HG03066 (cell line): ENCODE measurements at regions not wholly inside any gene's neighbourhood (a gene's known extent, or its start where the extent isn't known, plus 50 kb on each side); places are given as distances from the start of the nearest gene placed in this dataset.
"Not testable (repeated sequence)": the region's sequence is repeated elsewhere in the genome, so short reads cannot be mapped to it uniquely, and the experiment has no call there.

Experiments
- ATAC-seq: cut with Tn5 transposase; IDR thresholded peaks from one replicate; pipeline ENCODE4 v1.9.1; 2021; ENCODE audit warnings: low read depth; ENCODE audit not compliant: unreplicated experiment

DNA sequence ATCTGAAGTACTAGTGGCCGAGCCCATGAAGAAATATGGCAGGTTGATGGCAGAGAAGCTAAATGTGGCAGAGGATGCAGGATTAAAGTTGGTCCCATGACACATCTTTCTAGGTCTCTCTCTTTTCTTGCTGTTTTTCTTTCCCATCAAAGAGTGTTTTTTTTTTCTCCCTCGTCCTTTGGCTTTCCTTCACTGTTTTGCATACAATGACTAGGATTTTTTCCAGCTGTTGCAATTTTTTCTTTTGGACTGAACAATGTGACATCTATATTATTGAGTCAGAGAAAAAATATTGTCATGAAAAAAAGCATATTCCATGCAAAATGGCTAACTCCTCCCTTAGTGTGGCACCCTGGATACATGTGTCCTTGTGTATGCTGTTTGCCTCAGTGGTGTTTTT, 939.5 kb upstream of the FANCL start:
- no peak for ATAC-seq

DNA sequence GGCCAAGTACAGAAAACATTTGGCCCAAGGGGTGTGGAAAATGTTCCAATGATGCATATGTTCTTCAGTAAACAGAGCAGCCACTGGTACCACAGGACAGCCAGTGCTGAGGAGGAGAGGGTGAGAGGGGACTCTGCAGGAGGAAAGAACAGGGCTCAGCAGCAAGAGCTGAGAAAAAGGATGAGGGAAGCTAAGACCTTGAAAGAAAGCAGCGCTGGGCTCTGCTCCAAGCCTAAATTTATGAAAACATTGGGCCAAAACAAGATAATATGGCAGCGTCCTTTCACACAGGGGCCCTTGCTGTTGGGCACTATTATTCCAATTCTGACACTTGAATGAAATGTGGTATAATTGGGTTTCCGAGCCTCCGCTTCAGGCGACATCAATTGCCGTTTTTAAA, 939.0 kb upstream of the FANCL start:
- ATAC-seq, result no peak

DNA sequence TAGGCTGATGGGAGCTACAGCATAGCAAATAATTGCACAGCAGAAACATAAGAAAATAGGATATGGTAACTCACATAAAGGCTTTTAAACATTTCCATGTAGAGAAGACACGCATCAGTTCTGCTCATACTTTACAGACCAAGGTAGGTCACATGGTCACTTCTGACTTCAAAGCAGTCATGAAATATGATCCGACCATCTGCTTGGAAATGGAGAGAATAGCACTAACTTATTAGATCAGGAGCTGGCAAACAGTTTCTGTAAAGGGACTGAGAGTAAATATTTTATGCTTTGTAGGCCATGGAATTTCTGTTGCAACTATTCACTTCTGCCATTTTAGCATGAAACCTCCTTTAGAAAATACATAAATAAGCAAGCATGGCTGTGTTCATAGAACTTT, 936.6 kb upstream of the FANCL start:
- ATAC-seq, result no peak

DNA sequence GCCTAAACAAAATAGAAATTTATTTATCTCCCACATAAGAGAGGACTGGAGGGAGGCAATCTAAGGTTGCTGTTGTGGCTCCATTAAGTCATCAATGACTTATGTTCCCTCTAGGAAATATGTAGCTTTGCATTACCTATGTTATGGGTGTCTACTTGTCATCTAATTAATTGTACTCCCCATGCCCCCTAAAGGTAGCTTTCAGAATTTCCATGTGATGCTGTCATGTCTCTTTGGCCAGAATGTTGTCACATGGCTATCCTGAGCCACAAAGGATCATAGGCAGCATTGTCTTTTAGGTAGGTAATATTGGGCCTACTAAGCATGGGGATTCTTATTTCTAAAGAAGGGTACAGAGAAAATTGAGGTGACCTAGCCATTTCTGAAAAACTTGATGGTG, 935.6 kb upstream of the FANCL start:
- no peak for ATAC-seq

DNA sequence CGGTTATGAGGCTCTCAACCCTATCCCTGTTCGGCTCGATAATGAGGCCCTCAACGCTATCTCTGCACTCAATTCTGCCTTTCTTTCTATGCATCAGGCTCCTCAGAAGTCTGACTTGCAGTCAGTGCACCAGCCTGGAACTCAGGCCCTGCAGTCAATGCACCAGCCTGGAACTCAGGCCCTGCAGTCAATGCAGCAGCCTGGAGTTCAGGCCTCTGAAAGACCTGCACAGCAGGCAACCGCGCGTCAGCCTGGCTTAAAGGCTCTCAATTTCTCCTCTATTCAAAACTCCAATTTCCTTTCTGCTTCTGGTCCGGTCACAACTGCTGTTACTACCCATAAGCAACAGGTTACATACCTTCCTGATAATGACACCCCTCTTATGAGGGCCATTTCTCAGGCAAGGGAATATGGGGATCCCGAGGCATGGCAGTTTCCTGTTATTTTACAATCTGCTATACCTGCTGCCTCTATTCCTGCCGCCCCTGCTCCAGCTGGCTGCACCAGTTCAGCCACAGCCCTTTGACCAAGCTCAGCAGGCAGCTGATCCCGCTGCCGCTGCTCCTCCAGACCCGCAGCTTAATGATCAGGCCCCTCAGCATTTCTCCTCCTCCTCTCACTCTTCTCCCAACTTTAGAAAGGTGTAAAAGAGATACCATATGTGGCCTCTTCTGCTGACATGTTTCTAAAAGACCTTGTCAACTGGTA, 933.6 kb upstream of the FANCL start:
- no peak for ATAC-seq

DNA sequence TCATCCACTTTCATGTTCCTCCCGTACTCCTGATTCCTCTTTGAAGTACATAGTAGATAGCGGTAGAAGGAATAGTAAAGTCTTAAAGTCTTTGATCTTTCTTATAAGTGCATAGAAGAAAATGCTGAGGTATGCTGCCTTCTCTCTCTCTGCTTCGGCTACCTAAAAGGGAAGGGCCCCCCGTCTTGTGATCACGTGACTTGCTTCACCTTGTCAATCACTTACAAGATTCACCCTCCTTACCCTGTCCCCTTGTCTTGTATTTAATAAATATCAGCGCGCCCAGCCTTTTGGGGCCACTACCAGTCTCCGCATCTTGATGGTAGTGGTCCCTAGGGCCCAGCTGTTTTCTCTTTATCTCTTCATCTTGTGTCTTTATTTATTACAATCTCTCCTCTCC, 932.2 kb upstream of the FANCL start:
- ATAC-seq, result no peak

DNA sequence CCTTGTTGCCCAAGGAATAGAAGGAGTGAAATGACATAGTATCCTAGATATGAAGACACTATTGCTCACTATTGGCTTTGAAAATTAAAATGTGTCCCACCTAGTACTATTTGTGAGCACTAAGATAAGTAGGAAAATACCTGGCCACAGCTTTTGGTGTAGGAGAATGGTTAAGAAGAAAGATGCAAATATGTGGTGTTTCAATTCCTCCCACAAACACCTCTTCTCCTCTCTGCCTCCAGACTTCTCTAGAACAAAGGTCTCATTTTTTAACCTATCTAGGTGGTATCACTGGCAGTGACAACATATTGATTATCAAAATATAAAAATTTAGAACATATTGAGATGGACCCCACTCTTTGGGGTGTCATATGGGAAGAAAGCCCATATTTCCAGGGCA, 929.9 kb upstream of the FANCL start:
- ATAC-seq, result peak; percentile 60

DNA sequence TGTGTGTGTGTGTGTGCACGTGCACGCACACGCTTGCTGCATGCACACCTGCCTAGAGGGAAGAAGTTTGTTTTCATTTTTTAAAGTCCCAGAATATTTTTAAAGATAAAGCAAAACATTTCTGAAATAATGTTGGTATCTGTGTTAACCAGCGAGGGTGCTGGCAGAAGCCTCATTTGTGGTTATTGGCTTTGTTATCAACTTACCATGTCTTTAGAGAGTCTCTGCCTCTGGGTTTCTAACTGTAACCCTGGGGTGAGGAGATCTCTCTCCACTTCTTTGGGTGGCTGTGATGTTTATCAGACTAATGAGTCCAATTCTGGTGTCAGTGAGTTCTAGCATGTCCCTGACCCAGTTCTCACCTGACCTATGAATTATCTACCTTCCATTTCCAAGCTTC, 927.6 kb upstream of the FANCL start:
- ATAC-seq, result no peak

DNA sequence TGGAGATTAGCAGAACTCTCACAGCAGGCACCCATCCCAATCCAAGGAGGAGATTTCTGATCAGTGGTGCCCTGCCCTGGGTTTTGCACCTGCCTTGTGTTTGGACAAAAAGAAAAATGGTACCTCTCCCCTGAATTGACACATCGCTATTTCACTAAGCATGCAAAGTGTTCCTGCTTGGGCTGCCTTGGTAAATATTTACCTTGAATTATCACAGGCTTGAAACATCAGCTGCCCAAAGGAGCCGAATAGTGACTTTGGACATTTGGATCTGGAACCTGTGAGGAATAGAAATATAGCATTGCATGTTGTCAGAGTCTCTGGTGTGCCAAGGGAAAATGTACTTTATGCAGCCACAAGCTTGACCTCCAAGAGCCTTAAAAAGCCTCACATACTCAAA, 926.4 kb upstream of the FANCL start:
- ATAC-seq, result no peak

DNA sequence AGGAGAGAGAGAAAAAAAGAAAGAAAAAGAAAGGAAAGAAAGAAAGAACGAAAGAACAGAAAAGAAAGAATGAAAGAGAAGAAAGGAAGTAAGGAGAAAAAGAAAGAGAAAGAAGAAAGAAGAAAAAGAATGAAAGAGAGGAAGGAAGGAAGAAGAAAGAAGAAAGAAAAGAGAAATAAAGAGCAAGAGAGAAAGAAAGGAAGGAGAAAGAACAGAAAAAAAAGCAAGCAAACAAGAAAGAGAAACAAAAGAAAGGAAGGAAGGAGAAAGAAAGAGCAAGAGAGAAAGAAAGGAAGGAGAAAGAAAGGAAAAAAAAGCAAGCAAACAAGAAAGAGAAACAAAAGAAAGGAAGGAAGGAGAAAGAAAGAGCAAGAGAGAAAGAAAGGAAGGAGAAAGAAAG, 916.8 kb upstream of the FANCL start:
- ATAC-seq, result not testable (repeated sequence)

DNA sequence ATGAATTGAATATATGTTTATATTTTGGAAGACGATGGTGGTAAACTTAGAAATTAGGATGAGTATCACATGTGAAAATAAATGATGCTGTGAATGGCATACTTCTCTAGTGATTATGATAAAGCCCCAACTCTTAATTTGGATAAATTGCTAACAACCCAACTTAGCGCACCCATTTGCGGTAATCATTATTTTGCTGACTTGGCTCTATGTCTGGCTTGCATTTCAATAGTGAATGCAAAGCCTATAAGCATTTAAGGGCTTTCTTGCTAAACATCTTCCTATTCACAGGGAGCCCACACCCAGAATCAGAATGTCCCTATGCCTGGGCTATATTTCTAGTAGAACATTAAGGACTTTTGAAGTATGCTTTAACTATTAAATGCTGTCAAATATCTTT, 910.7 kb upstream of the FANCL start:
- ATAC-seq, result no peak

DNA sequence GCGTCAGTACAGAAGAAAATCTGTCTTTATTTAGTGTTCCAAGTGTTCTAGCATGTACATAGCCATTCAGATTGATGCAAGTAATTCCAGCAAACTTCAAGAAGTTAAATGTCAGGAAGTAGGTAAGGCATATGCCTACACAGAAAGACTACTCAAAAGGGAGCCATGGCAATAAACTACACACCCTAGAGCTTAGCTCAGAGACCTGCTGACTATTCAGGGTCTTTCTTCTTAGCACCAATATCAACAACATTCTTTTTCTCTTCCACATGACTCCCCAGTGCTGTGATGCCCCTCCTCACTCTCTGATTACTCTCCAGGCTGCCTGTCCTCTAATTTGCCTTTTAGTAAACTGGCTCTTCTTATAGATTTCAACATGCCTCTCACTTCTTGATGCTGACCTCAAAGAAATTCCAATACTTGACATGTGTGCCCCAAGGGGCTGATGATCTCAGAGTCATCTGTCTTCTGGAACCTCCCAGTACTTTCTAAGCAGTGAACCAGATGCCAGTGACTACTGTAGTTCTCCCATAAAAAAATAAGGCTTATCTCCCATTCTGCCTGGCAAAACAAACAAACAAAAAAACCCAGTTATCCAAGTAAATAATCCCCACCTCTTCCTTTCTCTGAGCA, 909.2 kb upstream of the FANCL start:
- ATAC-seq, result no peak

DNA sequence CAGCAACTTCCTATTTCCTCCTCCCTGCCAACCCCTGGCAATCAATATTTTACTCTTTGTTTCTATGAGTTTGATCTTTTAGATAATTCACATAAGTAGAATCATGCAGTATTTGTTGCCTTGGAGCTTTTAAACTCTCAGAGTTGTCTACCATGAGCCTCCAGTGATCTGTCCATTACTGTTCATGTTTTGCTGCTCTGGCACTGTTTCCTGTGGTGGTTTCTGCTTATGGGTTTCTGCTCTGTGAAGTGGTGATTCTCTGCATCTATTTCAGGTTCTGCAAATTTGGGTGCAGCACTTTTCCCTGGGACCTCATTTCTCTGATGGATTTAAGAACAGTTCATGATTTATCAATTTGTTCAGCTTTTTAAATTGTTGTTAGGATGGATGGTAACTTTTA, 908.1 kb upstream of the FANCL start:
- ATAC-seq, result no peak

DNA sequence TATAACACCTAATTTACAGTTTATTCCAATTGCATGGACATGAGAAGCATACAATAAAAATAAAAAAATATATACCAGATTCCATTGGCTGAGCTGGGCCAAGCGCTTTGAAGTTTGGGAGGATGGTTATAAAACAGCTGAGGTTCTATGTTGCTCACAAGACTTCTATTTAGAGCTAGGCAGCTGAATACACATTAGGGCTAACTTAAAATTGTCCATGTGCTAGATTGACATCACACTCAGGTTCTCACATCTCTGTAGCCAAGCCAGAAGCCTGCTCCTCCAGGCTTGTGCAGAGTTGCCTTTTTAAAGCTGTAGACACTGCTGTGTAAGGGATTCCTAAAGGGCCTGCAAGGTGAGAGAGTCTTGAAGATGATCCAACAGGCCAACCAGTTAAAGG, 871.1 kb upstream of the FANCL start:
- ATAC-seq, result no peak

DNA sequence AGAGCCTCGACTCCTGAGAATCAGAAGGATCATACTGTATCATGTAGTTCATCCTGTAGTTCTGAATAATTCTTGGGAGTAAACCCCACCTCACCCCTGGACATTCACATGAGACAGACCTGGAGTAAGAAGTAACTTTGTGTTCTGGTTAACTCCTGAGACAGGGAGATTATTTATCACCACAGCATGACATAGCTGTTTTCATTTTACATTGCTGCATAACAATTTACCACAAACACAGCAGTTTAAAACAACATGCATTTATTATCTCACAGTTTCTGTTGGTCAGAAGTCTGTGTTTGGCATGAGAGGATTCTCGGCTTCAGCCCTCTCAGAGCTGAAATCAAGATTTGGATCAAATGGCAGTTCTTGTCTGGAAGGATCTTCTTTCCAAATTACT, 855.8 kb upstream of the FANCL start:
- no peak for ATAC-seq

DNA sequence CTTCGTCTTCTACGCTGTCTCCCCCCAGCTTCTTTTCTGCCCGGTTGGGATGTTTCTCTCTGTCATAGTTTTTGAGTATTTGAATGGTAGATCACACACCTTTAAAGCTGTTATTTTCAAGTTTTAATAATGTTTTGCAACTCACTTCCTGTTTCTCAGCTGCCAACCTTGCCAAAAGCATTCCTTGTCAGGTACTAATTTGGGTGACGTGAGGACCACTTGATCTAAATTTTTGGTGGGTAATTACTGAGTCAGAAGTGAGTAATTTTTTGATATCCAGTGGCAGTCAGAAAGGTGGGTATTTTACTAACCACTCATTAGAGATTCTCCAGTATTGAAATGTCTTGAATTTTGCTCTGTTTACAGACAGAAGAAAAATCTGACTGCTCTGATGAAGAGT, 852.4 kb upstream of the FANCL start:
- ATAC-seq, result no peak

DNA sequence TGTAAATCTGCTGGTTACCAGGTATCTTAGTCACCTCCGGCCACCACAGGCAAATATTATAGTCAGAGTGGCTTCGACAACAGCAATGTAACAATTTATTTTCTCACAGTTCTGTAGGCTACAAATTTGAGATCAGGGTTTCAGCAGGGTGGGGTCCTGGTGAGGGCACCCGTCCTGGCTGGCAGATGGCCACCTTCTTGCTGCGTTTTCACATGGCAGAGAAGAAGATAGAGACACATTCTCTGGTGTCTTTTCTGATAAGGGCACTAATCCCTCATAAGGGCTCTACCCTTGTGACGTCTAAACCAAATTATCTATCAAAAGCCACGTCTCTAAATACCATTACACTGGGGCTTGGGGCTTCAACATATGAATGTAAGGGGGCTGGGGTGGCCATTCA, 843.2 kb upstream of the FANCL start:
- ATAC-seq, result no peak

DNA sequence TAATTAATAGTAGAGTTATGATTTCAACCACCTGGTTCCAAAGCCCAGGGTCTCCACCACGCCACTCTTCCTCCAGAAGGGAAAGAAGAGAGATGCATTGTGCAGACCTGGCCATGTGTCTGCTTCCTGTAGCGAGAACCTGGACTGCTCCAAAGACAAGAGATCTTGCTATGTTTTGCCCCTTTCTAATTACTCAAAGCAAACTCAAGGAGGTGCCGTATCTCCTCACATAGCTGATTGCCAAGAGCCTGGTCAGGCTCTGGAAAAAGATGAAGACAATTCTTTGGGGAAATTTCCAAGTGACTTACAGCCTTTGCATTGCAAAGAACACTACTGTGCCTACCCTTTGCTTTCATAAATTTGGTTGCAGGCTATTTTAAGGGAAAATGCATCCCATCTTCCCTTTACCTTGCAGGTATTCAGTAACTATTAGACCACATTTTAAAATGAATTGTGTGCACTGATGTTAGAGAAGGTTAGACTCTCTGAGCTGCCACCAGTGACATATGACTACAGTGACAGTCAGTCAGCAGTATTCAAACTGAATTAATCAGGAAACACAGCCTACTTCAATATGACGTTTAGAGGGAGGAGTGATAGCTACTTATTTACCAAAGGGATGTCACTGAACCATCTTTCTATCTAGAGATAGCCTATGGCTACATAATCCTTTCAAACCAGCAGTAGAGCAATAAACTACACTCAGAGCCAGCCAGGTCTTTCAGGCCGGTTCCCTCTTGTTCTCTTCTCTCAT, 842.1 kb upstream of the FANCL start:
- ATAC-seq, result no peak

DNA sequence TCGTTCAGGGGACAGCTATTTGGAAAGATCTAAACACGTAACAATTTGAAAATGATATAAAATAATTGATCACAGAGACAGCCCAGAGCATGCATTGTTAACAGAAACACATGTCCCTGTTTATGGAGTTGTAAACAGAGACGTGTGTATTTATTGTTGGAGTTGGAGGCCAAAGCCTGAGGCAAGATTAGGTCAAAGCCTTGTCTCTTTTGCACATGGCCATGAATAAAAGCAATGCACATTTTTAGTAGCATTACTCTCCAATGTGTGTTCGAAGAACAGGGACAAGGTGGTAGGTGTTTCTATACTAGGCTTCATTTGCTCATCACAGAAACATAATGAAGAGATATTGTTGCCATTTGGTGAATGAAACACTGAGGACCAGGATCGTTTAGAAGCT, 841.5 kb upstream of the FANCL start:
- no peak for ATAC-seq

DNA sequence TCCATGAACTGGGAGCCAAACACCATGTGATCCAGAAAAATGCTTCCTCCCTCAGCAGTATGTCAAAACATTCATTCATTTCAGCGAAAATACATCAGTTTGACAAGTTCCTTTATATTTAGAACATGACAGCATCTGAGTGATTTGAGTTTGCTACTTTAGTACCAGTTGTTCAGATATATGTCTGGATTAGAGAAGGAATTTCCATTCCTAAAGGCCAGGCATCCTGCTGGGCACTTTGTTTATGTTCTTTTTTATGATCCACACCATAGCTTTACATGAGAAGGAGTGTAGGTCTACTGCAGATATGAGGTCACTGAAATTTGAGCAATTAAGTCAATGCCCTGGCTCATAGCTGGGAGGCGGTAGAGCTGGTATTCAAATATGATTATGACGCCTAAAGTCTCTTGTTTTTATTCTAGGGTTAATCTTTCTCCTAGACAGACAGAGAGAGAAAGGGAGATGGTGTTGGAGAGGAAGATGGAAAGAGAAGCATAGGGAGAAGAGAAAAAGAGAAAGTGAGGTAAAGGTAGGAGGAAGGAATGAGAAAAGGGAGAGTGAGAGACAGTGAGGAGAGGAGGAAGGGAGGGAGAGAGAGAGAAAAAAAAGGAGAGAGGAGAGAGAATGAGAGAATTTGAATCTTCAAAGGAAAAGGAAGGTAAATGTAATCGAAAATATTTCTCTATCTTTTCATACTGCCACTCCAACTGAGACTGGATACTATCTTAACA, 839.5 kb upstream of the FANCL start:
- ATAC-seq, result no peak

DNA sequence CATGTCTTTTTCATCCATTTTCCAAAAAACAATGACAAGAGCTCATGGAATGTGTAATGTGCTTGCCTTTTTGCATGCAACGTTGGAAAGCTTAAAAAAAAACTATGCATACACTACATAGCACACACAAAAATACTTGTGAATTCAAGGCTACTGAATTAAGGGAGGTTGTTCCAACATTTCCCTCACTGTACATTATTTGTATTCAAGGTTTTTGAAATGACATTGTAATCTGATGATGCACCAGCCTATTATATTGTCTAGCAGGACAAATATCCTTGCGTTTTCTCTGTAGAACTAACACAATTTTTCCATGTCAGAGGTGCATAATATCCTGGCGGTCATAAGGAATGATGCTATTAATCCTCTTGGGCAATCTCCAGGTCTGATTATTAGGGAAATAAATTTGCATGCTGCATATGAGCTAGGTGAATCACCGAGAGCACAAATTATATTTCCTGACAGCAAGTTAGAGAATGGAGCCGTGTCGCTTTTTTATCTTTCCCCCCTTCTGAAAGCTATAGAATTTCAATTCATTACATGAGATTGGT, 836.9 kb upstream of the FANCL start:
- no peak for ATAC-seq
